Liver (tissue), 8 donors: ENCODE measurements at regions not wholly inside any gene's neighbourhood (a gene's known extent, or its start where the extent isn't known, plus 50 kb on each side); places are given as distances from the start of the nearest gene placed in this dataset.

Source experiments
- DNase-seq: peaks from one replicate; pipeline ENCODE4 v3.0.0-alpha.2; 2017; ENCODE audit warnings: low spot score
- H3K27ac ChIP-seq, 2 donors: one replicate each; pipeline ENCODE4 v1.7.0; 2013; ENCODE audit warnings: inconsistent platforms in 2 of 2, low read length in 2 of 2, control low read depth in 1 of 2, low read depth in 1 of 2, mild to moderate bottlenecking in 1 of 2
- H3K27me3 ChIP-seq, 4 donors: one replicate each; pipeline versions ENCODE4 v1.6.1 to v1.7.0; 2013; ENCODE audit warnings: low read length in 3 of 4, inconsistent platforms in 1 of 4, mild to moderate bottlenecking in 1 of 4, moderate library complexity in 1 of 4; ENCODE audit not compliant: control insufficient read depth in 4 of 4, insufficient read depth in 4 of 4
- H3K36me3 ChIP-seq, 4 donors: one replicate each; pipeline versions ENCODE4 v1.6.1 to v1.7.0; 2013; ENCODE audit warnings: low read length in 3 of 4, mild to moderate bottlenecking in 3 of 4, low read depth in 1 of 4, moderate library complexity in 1 of 4; ENCODE audit not compliant: control insufficient read depth in 4 of 4, insufficient read depth in 3 of 4
- H3K4me1 ChIP-seq, 4 donors: one replicate each; pipeline versions ENCODE4 v1.6.1 to v1.7.0; 2013; ENCODE audit warnings: low read length in 3 of 4, mild to moderate bottlenecking in 3 of 4, moderate library complexity in 1 of 4; ENCODE audit not compliant: control insufficient read depth in 4 of 4, insufficient read depth in 4 of 4
- H3K4me3 ChIP-seq, 3 donors: one replicate each; pipeline versions ENCODE4 v1.6.1 to v1.7.0; 2013; ENCODE audit warnings: low read length in 3 of 3, control low read depth in 1 of 3, low read depth in 1 of 3, mild to moderate bottlenecking in 1 of 3
- H3K9ac ChIP-seq, 2 donors: one replicate each; pipeline ENCODE4 v1.7.0; 2013; ENCODE audit warnings: low read length in 2 of 2, mild to moderate bottlenecking in 2 of 2, moderate library complexity in 2 of 2, control low read depth in 1 of 2, low read depth in 1 of 2
- H3K9me3 ChIP-seq, 4 donors: one replicate each; pipeline versions ENCODE4 v1.6.1 to v1.7.0; 2013; ENCODE audit warnings: low read length in 3 of 4; ENCODE audit not compliant: control insufficient read depth in 4 of 4
- EGR1 ChIP-seq, 2 donors: IDR thresholded peaks; 2 replicates each; pipeline ENCODE4 v1.6.1; 2016 to 2018; ENCODE audit warnings: antibody characterized with exemption in 2 of 2, low read depth in 2 of 2
- FOXA2 ChIP-seq: IDR thresholded peaks from 2 replicates; pipeline ENCODE4 v1.6.1; 2016; ENCODE audit warnings: antibody characterized with exemption
- HNF4A ChIP-seq, 2 donors: conservative IDR thresholded peaks; 2 replicates each; pipeline ENCODE4 v1.6.1; 2016; ENCODE audit warnings: antibody characterized with exemption in 2 of 2, mild to moderate bottlenecking in 2 of 2
- HNF4G ChIP-seq: IDR thresholded peaks from 2 replicates; pipeline ENCODE4 v1.6.1; 2016; ENCODE audit warnings: antibody characterized with exemption
- NR2F2 ChIP-seq: IDR thresholded peaks from 2 replicates; pipeline ENCODE4 v1.6.1; 2016; ENCODE audit warnings: antibody characterized with exemption
- RAD21 ChIP-seq, 2 donors: IDR thresholded peaks; 2 replicates each; pipeline ENCODE4 v1.6.1; 2016; ENCODE audit warnings: antibody characterized with exemption in 2 of 2, mild to moderate bottlenecking in 2 of 2
- RXRA ChIP-seq, 2 donors: IDR thresholded peaks; 2 replicates each; pipeline ENCODE4 v1.6.1; 2017 to 2018; ENCODE audit warnings: antibody characterized with exemption in 2 of 2, mild to moderate bottlenecking in 1 of 2
- TAF1 ChIP-seq: conservative IDR thresholded peaks from 2 replicates; pipeline ENCODE4 v1.6.1; 2016; ENCODE audit warnings: antibody characterized with exemption, mild to moderate bottlenecking
- YY1 ChIP-seq: IDR thresholded peaks from 2 replicates; pipeline ENCODE4 v1.6.1; 2016; ENCODE audit warnings: antibody characterized with exemption, mild to moderate bottlenecking
- WGBS: extraction: QIAGEN DNeasy Blood & Tissue Kit; methylation state at CpG from one replicate; pipeline ENCODE4 v1.1.7; 2013; 5-methylcytosine and 5-hydroxymethylcytosine counted together
- TF ChIP-seq, protein P1 (sequence below): fragments of 150-350 bp; IDR thresholded peaks from 2 replicates; pipeline ENCODE4 v1.5.1; 2017; ENCODE audit warnings: improper control_type of control experiment, low read depth, low read length; ENCODE audit not compliant: missing input control
- TF ChIP-seq, protein P2 (sequence below): IDR thresholded peaks from 2 replicates; pipeline ENCODE4 v1.6.1; 2016; ENCODE audit warnings: antibody characterized with exemption, mild to moderate bottlenecking
- TF ChIP-seq, protein P3 (sequence below): IDR thresholded peaks from 2 replicates; pipeline ENCODE4 v1.6.1; 2016; ENCODE audit warnings: antibody characterized with exemption
- donor health status: healthy.
- donor health status: healthy.
- donor health status: healthy.
- donor health status: healthy.
- donor health status: healthy.

DNA sequence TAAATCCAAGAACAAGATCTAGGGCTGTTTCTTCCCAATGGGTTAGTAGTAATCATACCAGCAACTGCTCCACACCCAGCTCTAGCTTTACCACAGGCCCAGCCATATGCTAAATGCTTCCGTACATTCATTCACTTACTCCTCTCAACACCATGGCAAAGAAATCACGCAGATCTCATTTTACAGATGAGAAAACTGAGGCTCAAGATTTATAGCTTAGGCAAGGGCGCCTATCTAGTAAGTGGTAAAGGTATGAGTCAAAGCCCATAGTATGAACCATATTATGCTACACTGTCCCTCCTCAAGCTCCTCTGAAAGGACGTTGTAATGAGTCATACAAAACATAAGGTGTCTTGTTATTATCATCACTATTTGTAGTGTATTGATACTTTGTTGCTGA is 82.2 kb downstream of the NIBAN1 start (continued):
- TF ChIP-seq, protein P1, sequence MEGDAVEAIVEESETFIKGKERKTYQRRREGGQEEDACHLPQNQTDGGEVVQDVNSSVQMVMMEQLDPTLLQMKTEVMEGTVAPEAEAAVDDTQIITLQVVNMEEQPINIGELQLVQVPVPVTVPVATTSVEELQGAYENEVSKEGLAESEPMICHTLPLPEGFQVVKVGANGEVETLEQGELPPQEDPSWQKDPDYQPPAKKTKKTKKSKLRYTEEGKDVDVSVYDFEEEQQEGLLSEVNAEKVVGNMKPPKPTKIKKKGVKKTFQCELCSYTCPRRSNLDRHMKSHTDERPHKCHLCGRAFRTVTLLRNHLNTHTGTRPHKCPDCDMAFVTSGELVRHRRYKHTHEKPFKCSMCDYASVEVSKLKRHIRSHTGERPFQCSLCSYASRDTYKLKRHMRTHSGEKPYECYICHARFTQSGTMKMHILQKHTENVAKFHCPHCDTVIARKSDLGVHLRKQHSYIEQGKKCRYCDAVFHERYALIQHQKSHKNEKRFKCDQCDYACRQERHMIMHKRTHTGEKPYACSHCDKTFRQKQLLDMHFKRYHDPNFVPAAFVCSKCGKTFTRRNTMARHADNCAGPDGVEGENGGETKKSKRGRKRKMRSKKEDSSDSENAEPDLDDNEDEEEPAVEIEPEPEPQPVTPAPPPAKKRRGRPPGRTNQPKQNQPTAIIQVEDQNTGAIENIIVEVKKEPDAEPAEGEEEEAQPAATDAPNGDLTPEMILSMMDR = no peak
- TF ChIP-seq RXRA (IDR thresholded peaks at IDR 0.05) (no peak), TAF1 (no peak)

DNA sequence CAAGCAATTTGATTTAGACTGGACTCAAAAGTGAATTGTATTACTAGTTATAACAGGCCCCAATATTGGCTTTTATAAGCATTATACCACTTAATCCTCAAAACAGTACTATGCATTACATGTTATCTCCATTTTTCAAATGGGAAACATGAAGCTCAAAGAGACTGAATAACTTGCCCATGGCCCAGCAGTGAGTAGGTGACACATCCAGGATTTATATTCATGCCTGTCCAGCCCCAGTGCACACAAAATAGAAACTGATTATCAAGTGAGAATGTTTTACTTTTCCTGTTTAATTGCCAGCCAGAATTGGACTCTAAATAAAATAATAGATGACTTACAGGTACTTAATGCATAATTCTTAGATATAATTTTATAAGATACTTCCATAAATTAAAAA is 82.9 kb downstream of the NIBAN1 start:
- DNase-seq = no peak
- no peak for TF ChIP-seq RXRA (IDR thresholded peaks at IDR 0.05)
- TF ChIP-seq EGR1 (IDR thresholded peaks at IDR 0.05; ENCODE audit: low read depth in 2 of 2) = no peak
- TF ChIP-seq, protein P2, sequence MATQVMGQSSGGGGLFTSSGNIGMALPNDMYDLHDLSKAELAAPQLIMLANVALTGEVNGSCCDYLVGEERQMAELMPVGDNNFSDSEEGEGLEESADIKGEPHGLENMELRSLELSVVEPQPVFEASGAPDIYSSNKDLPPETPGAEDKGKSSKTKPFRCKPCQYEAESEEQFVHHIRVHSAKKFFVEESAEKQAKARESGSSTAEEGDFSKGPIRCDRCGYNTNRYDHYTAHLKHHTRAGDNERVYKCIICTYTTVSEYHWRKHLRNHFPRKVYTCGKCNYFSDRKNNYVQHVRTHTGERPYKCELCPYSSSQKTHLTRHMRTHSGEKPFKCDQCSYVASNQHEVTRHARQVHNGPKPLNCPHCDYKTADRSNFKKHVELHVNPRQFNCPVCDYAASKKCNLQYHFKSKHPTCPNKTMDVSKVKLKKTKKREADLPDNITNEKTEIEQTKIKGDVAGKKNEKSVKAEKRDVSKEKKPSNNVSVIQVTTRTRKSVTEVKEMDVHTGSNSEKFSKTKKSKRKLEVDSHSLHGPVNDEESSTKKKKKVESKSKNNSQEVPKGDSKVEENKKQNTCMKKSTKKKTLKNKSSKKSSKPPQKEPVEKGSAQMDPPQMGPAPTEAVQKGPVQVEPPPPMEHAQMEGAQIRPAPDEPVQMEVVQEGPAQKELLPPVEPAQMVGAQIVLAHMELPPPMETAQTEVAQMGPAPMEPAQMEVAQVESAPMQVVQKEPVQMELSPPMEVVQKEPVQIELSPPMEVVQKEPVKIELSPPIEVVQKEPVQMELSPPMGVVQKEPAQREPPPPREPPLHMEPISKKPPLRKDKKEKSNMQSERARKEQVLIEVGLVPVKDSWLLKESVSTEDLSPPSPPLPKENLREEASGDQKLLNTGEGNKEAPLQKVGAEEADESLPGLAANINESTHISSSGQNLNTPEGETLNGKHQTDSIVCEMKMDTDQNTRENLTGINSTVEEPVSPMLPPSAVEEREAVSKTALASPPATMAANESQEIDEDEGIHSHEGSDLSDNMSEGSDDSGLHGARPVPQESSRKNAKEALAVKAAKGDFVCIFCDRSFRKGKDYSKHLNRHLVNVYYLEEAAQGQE = no peak
- no peak for TF ChIP-seq TAF1
- H3K9me3 ChIP-seq = no peaks in the 10 kb centered on the region
- H3K4me3 ChIP-seq = no peak overlapping the region
- no peaks in the 10 kb centered on the region for H3K36me3 ChIP-seq
- H3K27me3 ChIP-seq = no peaks in the 10 kb centered on the region
- no peak overlapping the region for H3K9ac ChIP-seq
- H3K4me1 ChIP-seq = no peaks in the 10 kb centered on the region
- H3K27ac ChIP-seq = no peak overlapping the region

DNA sequence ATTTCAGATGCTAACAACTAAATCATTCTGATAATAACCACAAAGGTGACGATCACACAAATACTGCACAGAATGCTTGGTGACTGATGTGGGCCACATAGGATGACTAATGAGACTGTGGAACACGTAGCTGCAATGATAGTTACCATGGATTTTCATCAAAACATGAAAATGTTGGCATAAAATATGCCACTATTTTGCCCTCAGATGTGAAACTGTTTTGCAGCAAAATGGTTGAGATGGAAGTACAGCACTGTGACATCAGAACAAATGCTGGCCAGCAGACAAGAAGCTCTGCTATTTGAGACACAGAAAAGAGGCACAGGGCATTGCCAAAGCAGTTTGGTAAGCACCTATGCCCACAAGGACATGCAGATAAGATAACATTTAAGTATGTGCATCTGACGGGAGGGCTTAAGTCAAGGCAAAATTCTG is 83.8 kb downstream of the NIBAN1 start:
- 74% methylated on average over 3 of the region's 3 CpGs for WGBS

More for the DNA sequence above, 83.8 kb downstream of the NIBAN1 start:
- TF ChIP-seq YY1 = no peak
- TF ChIP-seq, protein P3, sequence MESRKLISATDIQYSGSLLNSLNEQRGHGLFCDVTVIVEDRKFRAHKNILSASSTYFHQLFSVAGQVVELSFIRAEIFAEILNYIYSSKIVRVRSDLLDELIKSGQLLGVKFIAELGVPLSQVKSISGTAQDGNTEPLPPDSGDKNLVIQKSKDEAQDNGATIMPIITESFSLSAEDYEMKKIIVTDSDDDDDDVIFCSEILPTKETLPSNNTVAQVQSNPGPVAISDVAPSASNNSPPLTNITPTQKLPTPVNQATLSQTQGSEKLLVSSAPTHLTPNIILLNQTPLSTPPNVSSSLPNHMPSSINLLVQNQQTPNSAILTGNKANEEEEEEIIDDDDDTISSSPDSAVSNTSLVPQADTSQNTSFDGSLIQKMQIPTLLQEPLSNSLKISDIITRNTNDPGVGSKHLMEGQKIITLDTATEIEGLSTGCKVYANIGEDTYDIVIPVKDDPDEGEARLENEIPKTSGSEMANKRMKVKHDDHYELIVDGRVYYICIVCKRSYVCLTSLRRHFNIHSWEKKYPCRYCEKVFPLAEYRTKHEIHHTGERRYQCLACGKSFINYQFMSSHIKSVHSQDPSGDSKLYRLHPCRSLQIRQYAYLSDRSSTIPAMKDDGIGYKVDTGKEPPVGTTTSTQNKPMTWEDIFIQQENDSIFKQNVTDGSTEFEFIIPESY = no peak
- TF ChIP-seq HNF4G = no peak
- no peak for TF ChIP-seq RAD21 (IDR thresholded peaks at IDR 0.05)
- no peak for TF ChIP-seq FOXA2
- TF ChIP-seq, protein P1 = no peak
- TF ChIP-seq HNF4A (conservative IDR thresholded peaks at IDR 0.05) = no peak
- no peak for TF ChIP-seq TAF1
- TF ChIP-seq NR2F2 = no peak
- no peak for DNase-seq
- H3K27me3 ChIP-seq = no peaks in the 10 kb centered on the region
- H3K4me3 ChIP-seq = no peak overlapping the region
- no peaks in the 10 kb centered on the region for H3K4me1 ChIP-seq
- no peak overlapping the region for H3K9ac ChIP-seq
- H3K27ac ChIP-seq = no peak overlapping the region
- H3K9me3 ChIP-seq = no peaks in the 10 kb centered on the region
- no peaks in the 10 kb centered on the region for H3K36me3 ChIP-seq
